ENCODE measurements at regions not wholly inside any gene's neighbourhood (a gene's known extent, or its start where the extent isn't known, plus 50 kb on each side); places are given as distances from the start of the nearest gene placed in this dataset.

DNA sequence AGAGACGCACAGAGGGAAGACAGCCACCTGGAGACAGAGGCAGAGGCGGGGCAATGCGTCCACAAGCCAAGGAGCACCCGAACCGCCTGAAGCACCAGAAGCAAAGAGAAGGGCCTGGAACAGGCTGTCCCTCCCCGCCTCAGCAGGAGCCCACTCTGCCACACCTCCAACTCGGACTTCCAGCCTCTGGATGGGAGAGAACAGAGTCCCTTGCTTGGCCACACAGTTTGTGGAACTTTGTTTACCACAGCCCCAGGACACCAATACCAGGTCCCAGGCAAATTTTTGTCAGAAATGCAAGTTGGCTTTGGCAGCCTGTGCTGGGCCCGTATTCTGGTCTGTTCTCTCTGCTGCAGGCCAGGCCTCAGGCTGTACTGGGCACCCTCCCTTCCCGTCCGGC, 87.5 kb upstream of the RPS6KA2 start:
- TF ChIP-seq POLR2A (IDR thresholded peaks at IDR 0.05) (no peak), POLR2AphosphoS5 (IDR thresholded peaks at IDR 0.05) (no peak)
- TF ChIP-seq, protein P1, sequence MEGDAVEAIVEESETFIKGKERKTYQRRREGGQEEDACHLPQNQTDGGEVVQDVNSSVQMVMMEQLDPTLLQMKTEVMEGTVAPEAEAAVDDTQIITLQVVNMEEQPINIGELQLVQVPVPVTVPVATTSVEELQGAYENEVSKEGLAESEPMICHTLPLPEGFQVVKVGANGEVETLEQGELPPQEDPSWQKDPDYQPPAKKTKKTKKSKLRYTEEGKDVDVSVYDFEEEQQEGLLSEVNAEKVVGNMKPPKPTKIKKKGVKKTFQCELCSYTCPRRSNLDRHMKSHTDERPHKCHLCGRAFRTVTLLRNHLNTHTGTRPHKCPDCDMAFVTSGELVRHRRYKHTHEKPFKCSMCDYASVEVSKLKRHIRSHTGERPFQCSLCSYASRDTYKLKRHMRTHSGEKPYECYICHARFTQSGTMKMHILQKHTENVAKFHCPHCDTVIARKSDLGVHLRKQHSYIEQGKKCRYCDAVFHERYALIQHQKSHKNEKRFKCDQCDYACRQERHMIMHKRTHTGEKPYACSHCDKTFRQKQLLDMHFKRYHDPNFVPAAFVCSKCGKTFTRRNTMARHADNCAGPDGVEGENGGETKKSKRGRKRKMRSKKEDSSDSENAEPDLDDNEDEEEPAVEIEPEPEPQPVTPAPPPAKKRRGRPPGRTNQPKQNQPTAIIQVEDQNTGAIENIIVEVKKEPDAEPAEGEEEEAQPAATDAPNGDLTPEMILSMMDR (IDR thresholded peaks at IDR 0.05) = no peak
